K562 (cell line): ENCODE measurements at regions not wholly inside any gene's neighbourhood (a gene's known extent, or its start where the extent isn't known, plus 50 kb on each side); places are given as distances from the start of the nearest gene placed in this dataset.

Experiments
- GABPA ChIP-seq: fragments of 200-800 bp; sonication (Bioruptor generic); conservative IDR thresholded peaks from 2 replicates; pipeline ENCODE4 v1.6.1; 2016; ENCODE audit warnings: low read depth, missing genetic modification characterization, missing compliant biosample characterization
- ZKSCAN1 ChIP-seq: fragments of 150-350 bp; IDR thresholded peaks from 2 replicates; pipeline ENCODE4 v1.6.1; 2016; ENCODE audit warnings: low read depth, low read length
- TF ChIP-seq, protein P1 (sequence below): conservative IDR thresholded peaks from 2 replicates; pipeline ENCODE4 v1.6.1; 2011; ENCODE audit warnings: low read depth, mild to moderate bottlenecking, low read length; ENCODE audit not compliant: control insufficient read depth

DNA sequence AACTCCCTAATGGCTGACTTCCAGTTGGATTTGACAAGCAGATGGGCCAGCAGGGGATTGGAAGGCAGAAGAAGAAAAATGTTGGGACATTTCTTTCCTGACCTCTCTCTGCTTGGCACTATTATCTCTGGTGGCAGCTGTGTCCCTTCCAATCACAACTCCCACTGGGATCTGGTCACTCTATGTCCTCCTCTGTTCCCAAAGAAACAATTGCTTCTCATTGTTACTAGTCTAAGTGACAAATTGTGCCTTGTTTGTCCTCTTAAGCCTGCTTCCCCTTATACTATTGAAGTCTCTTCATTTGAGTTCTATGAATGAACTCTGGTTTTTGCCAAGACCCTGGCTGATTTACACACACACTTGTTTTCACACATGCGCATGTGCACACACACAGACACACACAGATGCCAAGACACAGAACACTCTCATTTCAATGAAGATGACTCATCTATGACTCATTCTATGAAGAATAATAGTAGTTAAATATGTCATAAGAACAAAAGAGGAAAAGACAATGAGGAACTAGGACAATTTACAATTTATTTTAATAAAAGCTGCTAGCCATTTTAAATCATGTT, 83.0 kb upstream of the FAR2 start:
- TF ChIP-seq, protein P1, sequence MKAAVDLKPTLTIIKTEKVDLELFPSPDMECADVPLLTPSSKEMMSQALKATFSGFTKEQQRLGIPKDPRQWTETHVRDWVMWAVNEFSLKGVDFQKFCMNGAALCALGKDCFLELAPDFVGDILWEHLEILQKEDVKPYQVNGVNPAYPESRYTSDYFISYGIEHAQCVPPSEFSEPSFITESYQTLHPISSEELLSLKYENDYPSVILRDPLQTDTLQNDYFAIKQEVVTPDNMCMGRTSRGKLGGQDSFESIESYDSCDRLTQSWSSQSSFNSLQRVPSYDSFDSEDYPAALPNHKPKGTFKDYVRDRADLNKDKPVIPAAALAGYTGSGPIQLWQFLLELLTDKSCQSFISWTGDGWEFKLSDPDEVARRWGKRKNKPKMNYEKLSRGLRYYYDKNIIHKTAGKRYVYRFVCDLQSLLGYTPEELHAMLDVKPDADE: no peak
- TF ChIP-seq GABPA (tag): no peak
- TF ChIP-seq ZKSCAN1: no peak
